Fibroblast of gingiva (primary cell): ENCODE measurements at regions not wholly inside any gene's neighbourhood (a gene's known extent, or its start where the extent isn't known, plus 50 kb on each side); places are given as distances from the start of the nearest gene placed in this dataset.

Experiments used
- DNase-seq: peaks from one replicate; pipeline ENCODE4 v3.0.0-alpha.2; 2011; ENCODE audit warnings: low read depth

DNA sequence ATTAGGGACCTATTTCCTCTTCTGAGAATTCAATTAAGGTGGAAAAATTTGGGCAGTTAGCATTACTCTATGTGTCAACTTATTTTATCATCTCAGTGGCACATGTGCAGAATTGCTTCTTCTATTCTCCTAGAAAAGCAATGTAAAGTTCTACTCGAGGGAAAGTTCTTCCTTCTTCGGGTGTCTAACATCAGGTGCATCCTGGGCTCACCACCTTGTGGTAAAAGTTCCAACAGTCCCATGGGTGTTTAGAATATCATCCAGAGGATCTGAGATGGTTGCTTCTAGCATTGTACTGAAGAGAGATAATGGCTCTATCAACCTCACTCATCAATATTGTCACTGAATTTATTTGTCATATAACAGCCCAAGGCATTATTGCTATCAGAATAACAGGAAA, 969.7 kb downstream of the PDHA2 start:
- no peak for DNase-seq

DNA sequence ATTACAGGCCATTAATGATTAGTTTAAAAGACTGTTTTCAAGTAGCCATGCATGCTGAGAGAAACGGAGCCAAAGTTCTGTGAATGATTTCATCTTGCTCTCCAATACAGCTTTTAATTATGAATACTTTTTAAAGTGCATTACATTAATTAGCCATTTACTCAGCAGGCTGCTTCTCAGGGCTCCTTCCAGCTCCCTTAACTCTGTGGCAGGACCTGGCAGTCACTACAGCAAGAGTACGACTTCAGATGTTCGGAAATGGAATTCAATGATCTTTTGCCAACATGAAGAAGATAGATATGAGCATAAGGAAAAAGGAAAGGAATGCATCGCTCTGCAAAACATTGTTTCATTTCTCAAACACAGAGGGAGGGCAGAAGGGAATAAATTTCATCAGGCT, 987.2 kb downstream of the PDHA2 start:
- DNase-seq = no peak

- no peak for DNase-seq
Observed at GRCh38 chr4:96833831-96834230, 993.9 kb downstream of the PDHA2 start.

DNA sequence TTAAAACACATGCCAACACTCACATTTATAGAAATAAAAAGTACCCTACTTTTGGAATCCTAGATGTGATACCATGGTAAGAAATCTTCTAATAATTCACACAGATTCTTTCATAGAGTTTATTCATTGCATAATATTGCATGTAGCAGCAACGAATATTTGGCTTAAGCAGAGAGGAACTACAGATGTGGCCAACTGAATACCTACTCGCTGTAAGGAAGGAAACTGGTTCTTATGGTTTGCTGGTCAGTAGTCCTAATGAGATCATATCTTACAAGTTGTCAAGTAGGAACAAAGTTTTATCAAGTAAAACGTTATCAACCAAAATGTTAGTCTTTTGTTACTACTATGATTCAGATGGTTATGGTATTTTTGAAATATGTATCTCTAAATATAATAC, 996.1 kb downstream of the PDHA2 start:
- no peak for DNase-seq

DNA sequence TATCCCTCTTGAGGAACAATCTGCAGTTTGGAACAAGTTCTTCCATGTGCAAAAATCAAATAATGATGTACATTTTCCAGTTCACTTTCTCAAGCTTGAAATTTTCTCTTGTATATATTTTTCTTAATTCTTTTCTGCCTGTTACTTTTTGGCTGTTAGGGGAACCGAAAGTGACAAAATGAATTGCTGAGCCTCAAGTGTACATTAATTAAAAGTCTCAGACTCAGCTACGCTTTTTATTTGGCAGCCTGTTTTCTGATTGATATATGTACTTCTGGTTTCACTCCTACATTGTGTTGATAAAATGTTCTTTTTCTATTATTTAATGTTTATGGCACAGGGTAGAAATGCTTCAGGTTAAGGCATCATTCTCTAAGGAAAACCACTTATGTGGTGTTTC, 999.5 kb downstream of the PDHA2 start:
- no peak for DNase-seq

DNA sequence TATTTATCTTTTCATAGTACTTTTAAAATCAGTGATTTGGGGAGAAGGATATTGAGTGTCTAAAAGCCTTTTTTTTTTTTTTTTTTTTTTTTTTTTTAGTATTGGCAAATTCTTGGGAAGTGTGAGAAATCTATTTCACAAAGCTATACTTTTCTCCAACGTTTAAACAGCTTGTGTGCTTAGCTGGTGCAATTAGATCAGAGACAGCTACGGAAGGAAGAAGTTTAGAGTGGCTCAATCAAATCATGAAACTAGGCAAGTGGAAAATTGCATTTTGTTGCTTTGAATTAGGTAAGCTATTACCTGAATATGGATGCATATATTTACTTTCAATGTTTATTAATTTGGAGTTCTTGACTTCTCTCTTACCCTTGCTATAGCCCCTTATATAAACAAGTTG, 1001.9 kb downstream of the PDHA2 start:
- DNase-seq = no peak

DNA sequence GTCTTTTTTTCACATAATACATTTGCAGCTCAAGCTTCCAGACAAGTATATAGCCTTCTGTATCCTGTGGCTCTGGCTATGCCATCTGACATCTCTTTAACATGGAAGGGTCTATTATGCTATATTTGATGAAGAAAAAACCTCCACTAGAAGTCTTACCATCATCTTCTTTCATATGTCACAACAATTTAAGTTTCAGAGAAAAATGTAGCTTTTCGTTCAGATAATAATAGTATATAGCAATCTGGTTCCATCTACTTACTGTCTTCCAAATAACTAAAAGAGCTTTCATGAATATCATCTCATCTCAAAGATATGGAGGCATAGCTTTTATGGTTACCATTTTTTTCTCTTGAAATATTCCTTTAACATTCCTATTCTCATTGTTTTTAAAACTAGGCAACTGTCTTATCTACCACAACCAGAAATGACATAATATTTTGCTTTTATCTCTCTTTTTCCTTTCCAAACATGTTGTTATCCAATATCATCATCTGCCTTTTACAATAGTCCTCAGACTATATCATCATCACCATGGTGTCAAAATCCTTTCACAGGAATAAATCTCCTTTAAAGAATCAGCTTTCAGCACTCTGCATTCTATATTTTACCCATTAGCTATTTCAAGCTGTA, 1005.1 kb downstream of the PDHA2 start:
- no peak for DNase-seq

GRCh38 chr4:96845819-96846218, 1005.9 kb downstream of the PDHA2 start:
- no peak for DNase-seq

DNA sequence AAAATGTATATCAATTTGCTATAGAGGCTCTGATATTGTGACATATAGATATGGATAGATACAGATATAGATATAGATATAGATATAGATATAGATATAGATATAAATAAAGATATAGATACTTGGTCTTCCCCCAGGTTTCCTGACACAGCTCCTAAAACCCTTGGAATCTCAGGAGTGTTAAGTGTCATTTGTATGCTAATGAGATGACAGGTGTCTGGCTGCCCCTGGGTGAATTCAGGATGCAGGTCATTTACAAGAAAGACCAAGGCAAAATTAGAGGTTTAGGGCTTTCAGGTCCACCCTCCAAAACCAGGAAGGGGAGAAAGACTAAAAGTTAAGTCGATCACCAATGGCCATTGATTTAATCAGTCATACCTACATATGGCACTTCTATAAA, 1034.8 kb downstream of the PDHA2 start:
- no peak for DNase-seq

DNA sequence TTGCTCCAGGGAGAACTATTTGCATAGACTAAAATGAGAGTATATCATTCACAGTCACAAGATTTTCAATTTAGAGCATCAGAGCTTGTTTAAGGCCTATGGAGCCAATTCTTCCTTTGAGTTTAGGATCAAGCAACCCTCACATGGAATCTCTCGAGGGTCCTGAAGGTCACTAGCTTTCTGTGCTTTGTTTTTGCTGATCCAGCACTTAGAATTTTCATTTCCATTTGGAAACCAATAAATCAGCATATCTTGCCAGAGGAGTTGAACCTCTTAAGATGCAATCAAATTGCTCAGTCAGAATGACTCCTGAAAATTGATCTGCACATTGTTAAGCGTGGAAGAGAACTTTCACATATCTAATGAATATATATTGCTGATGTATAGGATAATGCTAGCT, 1039.6 kb downstream of the PDHA2 start:
- DNase-seq = no peak

DNA sequence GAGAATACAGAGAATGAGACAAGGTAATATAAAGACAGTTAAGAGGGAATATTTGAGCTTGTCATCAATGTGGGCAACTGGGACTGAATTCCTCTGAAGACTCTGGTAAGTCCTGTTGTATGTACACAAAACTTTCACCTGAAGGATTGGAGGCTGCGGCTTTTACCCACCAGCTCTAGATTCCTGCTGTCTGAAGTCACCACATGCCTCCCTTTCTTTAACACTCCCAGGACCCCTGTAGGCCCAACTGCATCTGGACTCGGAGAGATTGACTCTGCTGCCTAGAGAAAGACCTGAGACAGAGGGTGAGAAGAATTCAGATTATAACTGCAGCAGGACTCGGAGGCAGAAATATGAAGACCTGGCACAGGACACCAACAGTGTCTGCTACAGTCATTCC, 1048.0 kb downstream of the PDHA2 start:
- DNase-seq = no peak

GRCh38 chr4:96894621-96895020, 1054.7 kb downstream of the PDHA2 start:
- no peak for DNase-seq

DNA sequence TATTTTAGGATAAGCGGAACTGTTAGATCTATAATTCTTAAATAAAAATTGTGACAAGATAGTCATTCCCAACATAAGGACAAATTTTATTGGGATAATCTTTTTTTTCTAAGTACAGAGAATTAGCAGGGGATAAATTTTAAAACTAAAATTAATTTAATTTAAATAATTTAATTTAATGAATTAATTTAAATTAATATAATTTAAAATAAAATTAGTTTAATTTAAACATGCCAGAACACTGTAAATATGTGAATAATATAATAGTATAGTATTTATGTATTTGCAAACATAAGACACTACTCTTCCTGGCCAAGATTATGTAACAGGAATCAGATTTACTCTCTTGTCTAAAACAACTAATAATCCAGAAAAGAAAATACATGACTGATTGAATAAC, 1055.9 kb downstream of the PDHA2 start:
- no peak for DNase-seq

- no peak for DNase-seq
Observed at GRCh38 chr4:96912716-96913115, 1072.8 kb downstream of the PDHA2 start.

DNA sequence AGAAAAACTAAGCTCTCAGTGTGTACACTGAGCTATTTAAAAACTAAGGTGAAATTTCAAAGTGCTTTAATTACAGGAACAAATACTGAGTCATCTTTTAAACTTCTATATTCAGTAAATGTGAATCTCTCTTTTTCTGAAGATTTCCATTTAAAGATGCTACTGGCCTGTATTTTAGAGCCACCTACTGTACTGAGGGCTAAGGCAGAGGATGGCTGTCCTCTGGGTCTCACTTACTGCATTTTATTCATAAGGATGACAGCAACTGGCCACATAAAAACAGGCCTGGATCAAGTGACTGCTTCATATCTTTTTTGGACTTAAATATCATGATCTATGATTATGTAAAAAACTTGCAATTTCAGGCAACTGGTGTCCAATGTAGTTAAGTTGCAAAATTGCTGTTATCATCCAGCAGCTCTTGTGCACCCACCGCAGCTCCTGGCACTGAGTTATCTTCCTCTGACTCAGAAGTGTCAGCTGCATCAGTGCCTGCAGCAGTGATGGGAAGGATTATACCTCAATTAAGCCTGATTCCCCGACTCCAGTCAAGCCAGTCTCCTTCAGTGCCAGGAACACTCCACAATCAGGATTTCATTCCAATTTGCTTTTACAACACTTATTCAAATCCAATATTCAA, 1073.7 kb downstream of the PDHA2 start:
- DNase-seq = no peak

DNA sequence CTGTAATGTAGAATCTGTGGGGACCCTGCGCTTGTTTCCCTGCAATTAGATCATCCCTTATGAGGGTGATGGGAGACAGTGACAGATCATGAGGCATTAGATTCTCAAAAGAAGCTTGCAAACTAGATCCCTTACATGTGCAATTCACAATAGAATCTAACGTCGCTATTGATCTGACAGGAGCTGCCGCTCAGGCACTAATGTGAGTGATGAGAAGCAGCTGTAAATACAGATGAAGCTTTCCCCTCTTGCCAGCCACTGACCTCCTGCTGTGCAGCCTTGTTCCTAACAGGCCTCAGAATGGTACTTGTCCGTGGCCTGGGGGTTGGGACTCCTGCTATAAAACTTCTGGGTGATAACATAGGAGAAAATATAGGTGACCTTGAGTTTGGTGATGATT, 1076.8 kb downstream of the PDHA2 start:
- no peak for DNase-seq

DNA sequence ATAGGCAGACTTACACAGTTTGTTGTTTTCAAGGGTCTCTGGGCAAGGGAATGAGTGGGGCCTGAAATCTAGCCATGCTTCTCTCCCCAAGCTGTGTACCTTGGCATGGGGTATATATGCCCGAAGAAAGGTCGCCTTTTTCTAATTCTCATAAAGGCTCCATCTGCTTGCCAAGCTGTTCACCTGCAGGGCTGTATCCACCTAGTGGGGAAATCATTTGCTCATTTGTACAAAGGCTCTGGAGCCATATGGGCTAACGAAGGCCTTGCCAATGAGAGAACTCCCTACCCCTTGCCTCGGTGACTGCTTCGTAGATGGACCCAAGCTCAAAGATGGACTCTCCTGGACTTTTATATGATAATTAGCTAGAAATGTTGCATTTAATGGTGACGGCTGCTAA, 1097.0 kb downstream of the PDHA2 start:
- no peak for DNase-seq

GRCh38 chr4:96946552-96946951, 1106.7 kb downstream of the PDHA2 start:
- no peak for DNase-seq

DNA sequence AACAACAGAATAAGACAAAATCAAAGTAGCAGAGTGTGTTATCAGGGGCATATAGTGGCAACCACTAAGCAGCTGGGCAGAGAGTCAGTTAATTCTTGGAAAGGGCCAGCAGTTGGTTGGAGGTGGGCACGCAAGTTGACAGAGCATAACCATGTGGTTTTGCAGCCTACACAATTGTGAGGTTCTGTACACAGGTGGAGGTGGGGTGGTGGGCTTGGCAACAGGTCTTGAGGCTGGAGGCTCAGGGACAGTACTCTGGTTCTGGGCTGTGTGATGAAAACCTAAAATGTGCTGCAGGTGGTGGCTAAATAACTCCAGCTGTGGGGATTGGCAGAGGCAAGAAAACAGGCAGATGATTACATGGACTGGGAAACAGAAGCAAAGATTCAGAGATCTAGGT, 1112.7 kb downstream of the PDHA2 start:
- DNase-seq = no peak

- DNase-seq = no peak
Observed at GRCh38 chr4:96955226-96955625, 1115.3 kb downstream of the PDHA2 start.

DNA sequence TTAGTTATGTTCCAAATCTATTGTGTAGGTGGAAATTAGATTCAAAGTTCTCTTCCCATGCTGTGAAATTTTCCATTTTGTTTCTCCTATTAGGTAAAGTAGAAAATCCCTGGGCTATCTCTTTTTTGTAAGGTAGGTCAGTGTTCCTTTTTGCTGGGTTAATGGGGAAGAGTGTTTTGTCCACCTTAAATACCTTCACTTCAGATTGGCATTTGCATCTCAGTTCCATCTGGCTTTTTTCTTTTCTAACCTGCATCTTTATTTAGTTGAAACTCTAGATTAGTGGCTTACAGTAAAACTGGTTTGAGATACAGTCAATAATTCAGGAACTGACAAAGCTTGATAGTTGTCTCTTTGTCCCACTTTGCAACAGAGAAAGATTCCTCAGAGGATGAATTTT, 1115.8 kb downstream of the PDHA2 start:
- no peak for DNase-seq

- DNase-seq = no peak
Observed at GRCh38 chr4:96969455-96969854, 1129.6 kb downstream of the PDHA2 start.

DNA sequence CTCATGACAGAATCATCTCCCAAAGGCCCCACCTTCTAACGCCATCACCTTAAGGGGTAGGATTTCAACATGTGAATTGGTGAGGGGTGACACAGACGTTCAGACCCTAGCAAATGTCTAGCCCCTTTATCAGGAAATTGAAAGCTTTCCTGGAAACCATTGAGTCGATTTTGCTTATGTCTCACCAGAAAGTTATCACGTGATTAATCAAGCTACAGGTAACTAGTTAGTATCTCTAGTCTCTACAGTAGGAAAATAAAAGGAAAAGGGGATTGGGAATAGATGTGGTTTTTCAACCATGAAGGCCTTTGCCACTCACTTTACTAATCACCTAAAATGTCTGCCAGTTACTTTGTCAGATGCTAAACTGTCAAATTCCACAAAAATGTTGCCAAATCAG, 1133.0 kb downstream of the PDHA2 start:
- DNase-seq = no peak

DNA sequence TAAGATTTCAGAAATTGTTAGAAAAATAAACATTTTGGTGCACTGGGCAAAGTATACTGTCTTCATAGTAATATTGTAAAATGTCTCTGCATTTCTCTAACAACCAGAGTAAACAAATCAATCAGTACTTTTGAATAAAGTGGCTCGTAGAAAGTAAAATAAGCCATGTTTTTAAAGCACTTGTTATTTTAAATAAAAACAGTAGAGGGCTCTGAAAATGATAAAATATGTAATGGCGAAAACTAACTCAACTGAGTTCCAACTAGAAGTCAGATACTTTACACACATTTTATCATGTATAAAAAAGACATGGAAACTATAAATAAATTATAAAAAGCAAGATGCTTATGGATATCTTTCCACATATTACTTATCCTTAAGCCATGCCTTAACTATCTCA, 1134.4 kb downstream of the PDHA2 start:
- no peak for DNase-seq
